AG20443 (cell line): ENCODE measurements at regions not wholly inside any gene's neighbourhood (a gene's known extent, or its start where the extent isn't known, plus 50 kb on each side); places are given as distances from the start of the nearest gene placed in this dataset.
"Not testable (repeated sequence)": the region's sequence is repeated elsewhere in the genome, so short reads cannot be mapped to it uniquely, and the experiment has no call there.

Source experiments
- DNase-seq: peaks from one replicate; pipeline ENCODE4 v3.0.0; 2012; ENCODE audit warnings: low spot score, mixed read lengths

- not testable (repeated sequence) for DNase-seq
Observed at GRCh38 chr11:100409267-100409666, 277.8 kb upstream of the ARHGAP42 start.

DNA sequence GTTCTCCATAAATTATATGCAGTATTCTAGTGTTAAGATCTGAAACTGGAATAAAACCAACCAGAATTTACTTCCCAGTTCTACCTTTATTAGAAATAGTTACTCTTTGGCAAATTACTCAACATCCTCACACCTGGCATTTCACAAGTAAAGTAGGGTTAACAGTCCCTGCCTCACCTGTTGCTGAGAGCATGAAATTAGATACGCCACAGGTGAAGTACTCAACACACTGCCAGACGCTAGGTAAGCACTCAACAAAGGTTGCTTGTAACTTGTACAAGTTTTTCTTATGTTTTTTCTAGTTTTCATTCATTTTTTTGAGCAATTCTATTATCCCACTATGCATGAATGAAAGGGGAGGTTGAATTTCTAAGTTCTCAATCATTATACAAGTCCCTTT, 267.6 kb upstream of the ARHGAP42 start:
- DNase-seq: no peak

- no peak for DNase-seq
Observed at GRCh38 chr11:100434821-100435641, 252.1 kb upstream of the ARHGAP42 start.

GRCh38 chr11:100438376-100438775, 248.7 kb upstream of the ARHGAP42 start:
- no peak for DNase-seq

DNA sequence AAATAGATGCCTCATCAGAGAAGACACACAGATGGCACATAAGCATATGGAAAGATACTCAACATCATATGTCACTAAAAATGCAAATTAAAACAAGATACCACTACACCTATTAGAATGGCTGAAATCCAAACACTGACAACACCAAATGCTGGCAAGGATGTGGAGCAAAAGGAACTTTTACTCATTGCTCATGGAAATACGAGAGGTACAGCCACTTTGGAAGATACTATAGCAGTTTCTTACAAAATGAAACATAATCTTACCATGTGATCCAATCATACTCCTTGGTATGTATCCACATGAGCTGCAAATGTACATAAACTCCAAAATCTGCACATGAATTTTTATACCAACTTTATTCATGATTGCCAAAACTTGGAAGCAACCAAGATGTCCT, 246.0 kb upstream of the ARHGAP42 start:
- DNase-seq: no peak

DNA sequence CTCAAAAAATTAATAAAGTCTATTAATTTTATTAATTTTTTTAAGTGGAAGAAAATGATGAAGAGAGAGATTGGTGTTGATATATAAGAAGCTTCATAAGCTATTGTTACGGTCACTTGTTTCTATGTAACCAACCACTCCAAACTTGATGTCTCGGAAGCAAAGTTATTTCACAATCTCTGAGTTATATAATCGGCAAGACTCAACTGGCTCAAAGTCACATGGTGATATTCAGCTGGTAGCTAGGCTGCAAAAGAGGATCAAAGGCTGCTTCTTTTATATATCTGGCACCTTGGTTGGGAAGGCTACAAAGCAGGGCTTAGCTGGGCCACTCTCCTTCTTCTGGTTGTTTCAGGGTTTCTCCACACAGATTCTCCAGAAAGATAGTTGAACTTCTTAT, 245.1 kb upstream of the ARHGAP42 start:
- DNase-seq: no peak

- no peak for DNase-seq
Observed at GRCh38 chr11:100445231-100445735, 241.8 kb upstream of the ARHGAP42 start.

GRCh38 chr11:100451801-100452460, 235.2 kb upstream of the ARHGAP42 start:
- not testable (repeated sequence) for DNase-seq

GRCh38 chr11:100459811-100460210, 227.3 kb upstream of the ARHGAP42 start:
- DNase-seq: no peak

- DNase-seq: no peak
Observed at GRCh38 chr11:100460426-100460825, 226.7 kb upstream of the ARHGAP42 start.

- DNase-seq: no peak
Observed at GRCh38 chr11:100467821-100468508, 219.1 kb upstream of the ARHGAP42 start.

- no peak for DNase-seq
Observed at GRCh38 chr11:100469835-100470234, 217.3 kb upstream of the ARHGAP42 start.

- no peak for DNase-seq
Observed at GRCh38 chr11:100472727-100473389, 214.2 kb upstream of the ARHGAP42 start.

DNA sequence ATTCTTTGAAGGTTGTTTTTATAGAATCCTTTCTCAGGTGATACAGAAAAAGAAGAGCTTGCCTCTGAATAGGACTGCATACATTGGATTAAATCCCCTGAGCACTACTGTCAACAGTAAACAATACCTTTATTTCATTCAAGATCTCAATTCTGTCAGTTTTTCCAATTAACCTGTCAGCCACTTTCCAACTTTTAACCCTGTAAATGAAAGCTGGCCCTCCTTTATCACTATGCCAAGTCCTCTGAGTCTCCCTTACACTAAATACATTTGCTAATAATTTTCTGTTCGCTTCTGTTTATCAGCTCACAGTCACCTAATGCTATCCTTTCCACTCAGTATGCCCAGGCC, 213.7 kb upstream of the ARHGAP42 start:
- DNase-seq: no peak

DNA sequence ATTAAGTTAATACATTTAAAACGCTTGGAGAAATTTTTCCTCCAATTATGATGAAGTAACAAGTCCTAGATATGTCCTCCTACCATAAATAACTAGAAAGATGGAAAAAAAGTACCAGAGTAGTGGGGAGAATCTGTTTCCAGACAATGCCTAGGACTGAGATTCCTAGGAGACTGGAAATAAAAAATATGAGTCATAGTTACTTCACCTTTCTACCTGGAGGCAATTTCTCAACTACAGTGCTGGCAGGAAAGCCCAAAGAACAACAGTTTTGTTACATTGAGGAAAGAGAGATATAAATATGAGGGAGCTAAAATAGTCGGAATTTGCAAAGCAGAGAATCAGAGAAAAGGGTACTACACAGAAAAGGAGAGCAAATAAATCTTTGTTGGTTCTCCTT, 202.1 kb upstream of the ARHGAP42 start:
- no peak for DNase-seq

DNA sequence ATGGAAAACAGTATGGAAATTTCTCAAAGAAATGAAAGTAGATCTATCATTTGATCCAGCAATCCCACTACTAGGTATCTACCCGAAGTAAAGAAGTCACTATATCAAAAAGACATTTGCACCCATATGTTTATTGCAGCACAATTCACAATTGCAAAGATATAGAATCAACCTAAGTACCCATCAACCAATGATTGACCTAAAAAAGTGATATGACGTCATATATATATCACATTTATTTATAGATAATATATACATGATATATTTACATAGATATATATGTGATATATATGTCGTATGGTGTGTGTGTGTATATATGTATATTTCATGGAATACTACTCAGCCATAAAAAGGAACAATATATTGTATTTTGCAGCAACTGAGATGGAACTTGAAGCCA, 188.3 kb upstream of the ARHGAP42 start:
- DNase-seq: no peak

- DNase-seq: no peak
Observed at GRCh38 chr11:100501450-100501849, 185.6 kb upstream of the ARHGAP42 start.

DNA sequence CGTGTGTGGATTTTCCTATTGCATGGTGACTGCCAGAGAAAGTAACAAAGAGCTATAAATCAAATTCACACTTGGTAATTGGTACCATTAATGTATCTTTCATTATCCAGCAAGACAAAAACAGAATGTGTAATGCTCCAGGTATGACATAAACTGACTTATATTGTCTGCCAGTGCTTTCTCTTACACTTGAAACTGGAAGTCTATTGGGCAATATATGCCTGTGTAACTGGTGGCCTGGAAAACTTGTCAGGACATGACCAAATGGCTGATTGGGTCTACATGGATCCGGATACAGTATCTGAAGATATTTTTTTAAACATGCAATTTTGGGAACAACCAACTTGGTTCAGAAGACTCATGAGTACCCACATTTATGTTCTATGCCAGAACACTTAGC, 174.6 kb upstream of the ARHGAP42 start:
- DNase-seq: no peak

DNA sequence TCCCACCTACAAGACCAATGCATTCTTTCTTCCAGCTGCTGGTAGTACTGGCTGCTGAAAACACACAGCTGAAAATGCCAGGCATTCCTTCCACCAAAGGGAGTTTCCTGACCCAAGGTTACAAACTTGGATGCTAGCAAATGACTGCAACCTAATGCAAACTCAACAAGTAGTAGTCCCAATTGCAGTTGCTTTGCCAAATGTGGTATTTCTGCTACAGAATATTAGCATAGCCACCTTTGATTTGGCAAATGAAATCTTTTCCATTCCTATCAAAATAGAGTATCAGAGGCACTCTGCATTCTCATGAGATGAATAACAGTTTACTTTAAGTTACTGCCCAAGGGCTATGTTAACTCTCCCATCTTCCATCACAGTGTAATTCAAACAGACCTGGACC, 172.0 kb upstream of the ARHGAP42 start:
- no peak for DNase-seq

DNA sequence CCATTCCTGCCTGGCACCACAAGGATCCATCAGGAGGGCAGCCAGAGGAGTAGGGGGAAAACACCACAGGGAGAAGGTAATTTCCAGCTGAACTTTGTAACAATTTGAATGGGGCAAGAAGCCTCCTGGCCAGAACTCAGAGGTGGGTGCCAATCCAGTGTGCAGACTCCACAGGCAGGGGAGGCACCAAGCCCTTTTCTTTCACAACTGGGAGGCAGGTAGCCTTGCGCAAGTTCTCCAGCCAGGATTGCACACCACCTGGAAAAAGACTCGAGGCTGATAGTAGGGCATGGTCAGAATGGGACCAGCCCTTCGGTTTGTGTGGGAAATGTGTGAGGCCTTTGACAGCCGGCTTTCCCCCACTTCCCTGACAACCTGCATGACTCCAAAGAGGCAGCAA, 161.9 kb upstream of the ARHGAP42 start:
- DNase-seq: no peak

DNA sequence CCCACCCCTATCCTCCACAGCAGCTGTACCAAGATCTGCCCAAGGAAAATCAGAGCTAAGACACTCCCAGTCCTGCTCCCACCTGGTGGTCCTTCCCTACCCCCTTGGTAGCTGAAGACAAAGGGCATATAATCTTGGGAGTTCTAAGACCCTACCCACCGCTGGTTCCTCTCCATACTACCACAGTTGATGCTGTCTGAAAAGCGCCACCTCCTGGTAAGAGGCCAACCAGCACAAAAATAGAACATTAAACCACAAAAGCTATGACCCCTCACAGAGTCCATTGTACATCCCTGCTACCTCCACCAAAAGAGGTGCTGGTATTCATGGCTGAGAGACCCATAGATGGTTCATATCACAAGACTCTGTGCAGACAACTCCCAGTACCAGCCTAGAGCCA, 161.5 kb upstream of the ARHGAP42 start:
- DNase-seq: no peak

DNA sequence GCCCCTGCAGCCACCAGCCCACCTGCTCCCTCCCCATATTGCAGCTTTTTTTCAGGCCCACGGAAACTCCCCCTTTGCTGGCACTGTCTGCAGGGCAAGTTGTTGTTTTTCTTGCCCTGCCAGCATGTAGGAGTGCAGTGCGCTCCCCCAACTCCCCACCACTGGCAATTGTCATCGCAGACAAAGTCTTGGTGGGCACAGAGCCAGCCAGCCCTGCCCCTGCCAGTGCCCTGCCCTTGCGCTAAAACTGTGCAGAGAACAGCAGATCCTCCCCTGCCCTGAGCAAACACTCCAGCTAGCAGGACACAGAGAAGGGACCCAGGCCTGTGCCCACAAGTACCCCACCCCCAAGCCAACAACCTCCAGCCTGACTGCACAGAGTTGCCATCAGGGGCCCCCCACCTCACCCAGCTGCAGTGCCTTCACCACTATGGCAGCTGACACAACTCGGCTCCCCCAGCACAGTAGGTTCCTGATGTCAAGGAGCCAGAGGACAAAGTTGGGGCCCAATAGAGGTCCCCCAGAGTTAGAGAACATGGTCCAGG, 158.1 kb upstream of the ARHGAP42 start:
- DNase-seq: no peak
